CD14-positive monocyte (primary cell): ENCODE measurements at regions not wholly inside any gene's neighbourhood (a gene's known extent, or its start where the extent isn't known, plus 50 kb on each side); places are given as distances from the start of the nearest gene placed in this dataset.

Experiments used
- DNase-seq, 3 donors: peaks; one replicate each; pipeline ENCODE4 v3.0.0-alpha.2; 2011 to 2022
- H2AFZ ChIP-seq: 2 replicates; pipeline ENCODE4 v1.6.0; 2012; ENCODE audit warnings: mild to moderate bottlenecking, low read depth, low read length, inconsistent platforms; ENCODE audit not compliant: insufficient read depth, poor library complexity, severe bottlenecking
- H3K27ac ChIP-seq, 2 donors: 1 replicate in 1 of 2; 2 replicates in 1 of 2; pipeline ENCODE4 v1.5.1; 2012 to 2013; ENCODE audit warnings: low read length in 2 of 2, control low read depth in 1 of 2, inconsistent platforms in 1 of 2, low read depth in 1 of 2, mild to moderate bottlenecking in 1 of 2
- H3K27me3 ChIP-seq, 2 donors: one replicate each; pipeline versions ENCODE4 v1.6.0 to v1.6.1; 2011 to 2013; ENCODE audit warnings: low read length in 2 of 2; ENCODE audit not compliant: control insufficient read depth in 2 of 2, insufficient read depth in 2 of 2
- H3K36me3 ChIP-seq, 2 donors: replicated peaks in 1 of 2; 1 replicate in 1 of 2; 2 replicates in 1 of 2; pipeline versions ENCODE4 v1.5.1 to v1.6.1; 2012 to 2013; ENCODE audit warnings: low read length in 2 of 2, control low read depth in 1 of 2, inconsistent platforms in 1 of 2, mild to moderate bottlenecking in 1 of 2; ENCODE audit not compliant: insufficient read depth in 2 of 2, control insufficient read depth in 1 of 2
- H3K4me1 ChIP-seq, 2 donors: 1 replicate in 1 of 2; 2 replicates in 1 of 2; pipeline versions ENCODE4 v1.5.1 to v1.6.1; 2012 to 2013; ENCODE audit warnings: low read length in 2 of 2, control low read depth in 1 of 2, inconsistent platforms in 1 of 2, mild to moderate bottlenecking in 1 of 2, moderate library complexity in 1 of 2; ENCODE audit not compliant: insufficient read depth in 2 of 2, control insufficient read depth in 1 of 2
- H3K4me2 ChIP-seq: replicated peaks from 2 replicates; pipeline ENCODE3; 2012; ENCODE audit warnings: low read length, moderate library complexity, mild to moderate bottlenecking; ENCODE audit not compliant: poor library complexity, severe bottlenecking; ENCODE audit errors: extremely low read depth
- H3K4me3 ChIP-seq, 3 experiments: fragments of 200-600 bp in 1 of 3; sonication (generic) in 1 of 3; replicated peaks in 1 of 3; 1 replicate in 2 of 3; 2 replicates in 1 of 3; pipeline ENCODE4 v1.5.1; 2011 to 2013; ENCODE audit warnings: low read length in 3 of 3, mild to moderate bottlenecking in 3 of 3, control low read depth in 2 of 3, low read depth in 2 of 3, inconsistent platforms in 1 of 3, moderate library complexity in 1 of 3
- H3K79me2 ChIP-seq: 2 replicates; pipeline ENCODE4 v1.6.0; 2012; ENCODE audit warnings: mild to moderate bottlenecking, control low read depth, inconsistent platforms, low read length, moderate library complexity; ENCODE audit not compliant: insufficient read depth
- H3K9ac ChIP-seq: 2 replicates; pipeline ENCODE4 v1.6.0; 2017; ENCODE audit warnings: low read length, mild to moderate bottlenecking; ENCODE audit not compliant: insufficient read depth, poor library complexity, severe bottlenecking
- H3K9me3 ChIP-seq, 2 donors: replicated peaks in 1 of 2; 1 replicate in 1 of 2; 2 replicates in 1 of 2; pipeline versions ENCODE4 v1.5.1 to v1.6.1; 2012 to 2013; ENCODE audit warnings: low read length in 2 of 2, control low read depth in 1 of 2; ENCODE audit not compliant: control insufficient read depth in 1 of 2, insufficient read depth in 1 of 2
- H4K20me1 ChIP-seq: 2 replicates; pipeline ENCODE4 v1.6.0; 2012; ENCODE audit warnings: mild to moderate bottlenecking, low read length, control low read depth, moderate library complexity; ENCODE audit not compliant: insufficient read depth
- H3K27ac Mint-ChIP-seq, 7 donors: one replicate each; pipeline ENCODE4 v1.8.0; 2020; ENCODE audit warnings: mild to moderate bottlenecking in 7 of 7, mixed read lengths in 7 of 7, moderate library complexity in 6 of 7, inconsistent platforms in 2 of 7
- H3K27me3 Mint-ChIP-seq, 3 donors: one replicate each; pipeline ENCODE4 v1.8.0; 2021 to 2022; ENCODE audit warnings: low read depth in 3 of 3, mild to moderate bottlenecking in 3 of 3, mixed read lengths in 3 of 3, moderate library complexity in 3 of 3, inconsistent platforms in 1 of 3
- H3K36me3 Mint-ChIP-seq, 2 donors: one replicate each; pipeline ENCODE4 v1.8.0; 2020; ENCODE audit warnings: mixed read lengths in 2 of 2, inconsistent platforms in 1 of 2, mild to moderate bottlenecking in 1 of 2
- H3K4me1 Mint-ChIP-seq: one replicate; pipeline ENCODE4 v1.8.0; 2020; ENCODE audit warnings: mild to moderate bottlenecking, mixed read lengths
- H3K4me3 Mint-ChIP-seq, 2 donors: one replicate each; pipeline ENCODE4 v1.8.0; 2020; ENCODE audit warnings: mild to moderate bottlenecking in 2 of 2, mixed read lengths in 2 of 2, moderate library complexity in 1 of 2
- H3K9me3 Mint-ChIP-seq, 7 donors: one replicate each; pipeline ENCODE4 v1.8.0; 2020 to 2022; ENCODE audit warnings: mixed read lengths in 7 of 7, mild to moderate bottlenecking in 6 of 7, moderate library complexity in 6 of 7, inconsistent platforms in 2 of 7
- WGBS: methylation state at CpG from one replicate; pipeline ENCODE4 v1.1.5; 2013; ENCODE audit warnings: missing lambda C conversion rate; ENCODE audit not compliant: insufficient coverage; 5-methylcytosine and 5-hydroxymethylcytosine counted together
- intact Hi-C, 2 donors: fragments of 100-400 bp; cut with micrococcal nuclease; formaldehyde crosslinking; loops; one replicate each; pipeline versions ENCODE4 v1.15.0 to v1.15.1; 2023
- TF ChIP-seq, protein P1 (sequence below): fragments of 200-600 bp; IDR thresholded peaks from one replicate; pipeline ENCODE4 v1.8.0; 2022; ENCODE audit warnings: antibody characterized with exemption, mild to moderate bottlenecking

DNA sequence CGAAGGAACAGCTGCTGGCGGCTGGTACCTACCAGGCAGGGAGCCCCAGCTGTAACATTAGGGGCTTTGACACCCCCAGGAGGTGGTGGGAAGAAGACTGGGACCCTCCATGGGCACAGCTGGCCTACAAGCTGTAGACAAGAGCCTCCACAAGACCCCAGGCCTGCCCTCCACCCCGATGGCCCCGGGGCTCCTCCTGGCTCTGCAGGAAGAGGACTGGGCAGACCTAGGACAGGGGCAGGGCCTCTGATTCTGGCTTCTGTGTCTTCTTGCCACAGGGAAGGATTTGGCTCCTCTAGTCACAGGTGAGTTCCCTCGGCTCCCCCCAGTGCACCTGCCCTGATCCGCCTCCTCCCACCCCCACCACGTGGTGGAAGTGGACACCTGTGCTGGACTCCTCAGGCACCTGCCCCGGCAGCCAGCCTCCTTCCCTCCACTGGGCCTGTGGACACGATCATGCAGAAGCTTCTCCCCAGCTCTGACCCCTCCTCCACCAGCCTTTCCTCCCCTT is 53.4 kb upstream of the ODC1 start:
- peaks cover 3% of the 10 kb centered on the region for H3K4me1 Mint-ChIP-seq
- Histone ChIP-seq H3K4me1 (no peaks in the 10 kb centered on the region), H2AFZ (no peak overlapping the region), H3K9me3 (no peaks in the 10 kb centered on the region), H3K9ac (no peak overlapping the region), H3K4me3 (no peak overlapping the region), H3K27ac (no peak overlapping the region), H3K4me2 (no peak overlapping the region), H3K79me2 (no peaks in the 10 kb centered on the region), H3K27me3 (peaks cover 0 to 6% of the 10 kb centered on the region in 2 donors), H3K36me3 (no peaks in the 10 kb centered on the region), H4K20me1 (no peaks in the 10 kb centered on the region)
- no peak overlapping the region for H3K27ac Mint-ChIP-seq
- peaks cover 0 to 2% (median 0%) of the 10 kb centered on the region in 7 donors for H3K9me3 Mint-ChIP-seq
- peak overlapping the region in 1 of 2 donors; percentile 26 for H3K4me3 Mint-ChIP-seq
- WGBS: 85% methylated on average over 7 of the region's 9 CpGs
- no peaks in the 10 kb centered on the region for H3K36me3 Mint-ChIP-seq
- peaks cover 11 to 12% (median 12%) of the 10 kb centered on the region in 3 donors for H3K27me3 Mint-ChIP-seq
- TF ChIP-seq, protein P1, sequence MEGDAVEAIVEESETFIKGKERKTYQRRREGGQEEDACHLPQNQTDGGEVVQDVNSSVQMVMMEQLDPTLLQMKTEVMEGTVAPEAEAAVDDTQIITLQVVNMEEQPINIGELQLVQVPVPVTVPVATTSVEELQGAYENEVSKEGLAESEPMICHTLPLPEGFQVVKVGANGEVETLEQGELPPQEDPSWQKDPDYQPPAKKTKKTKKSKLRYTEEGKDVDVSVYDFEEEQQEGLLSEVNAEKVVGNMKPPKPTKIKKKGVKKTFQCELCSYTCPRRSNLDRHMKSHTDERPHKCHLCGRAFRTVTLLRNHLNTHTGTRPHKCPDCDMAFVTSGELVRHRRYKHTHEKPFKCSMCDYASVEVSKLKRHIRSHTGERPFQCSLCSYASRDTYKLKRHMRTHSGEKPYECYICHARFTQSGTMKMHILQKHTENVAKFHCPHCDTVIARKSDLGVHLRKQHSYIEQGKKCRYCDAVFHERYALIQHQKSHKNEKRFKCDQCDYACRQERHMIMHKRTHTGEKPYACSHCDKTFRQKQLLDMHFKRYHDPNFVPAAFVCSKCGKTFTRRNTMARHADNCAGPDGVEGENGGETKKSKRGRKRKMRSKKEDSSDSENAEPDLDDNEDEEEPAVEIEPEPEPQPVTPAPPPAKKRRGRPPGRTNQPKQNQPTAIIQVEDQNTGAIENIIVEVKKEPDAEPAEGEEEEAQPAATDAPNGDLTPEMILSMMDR: no peak
- DNase-seq: no peak
- intact Hi-C loops: no loop called here

DNA sequence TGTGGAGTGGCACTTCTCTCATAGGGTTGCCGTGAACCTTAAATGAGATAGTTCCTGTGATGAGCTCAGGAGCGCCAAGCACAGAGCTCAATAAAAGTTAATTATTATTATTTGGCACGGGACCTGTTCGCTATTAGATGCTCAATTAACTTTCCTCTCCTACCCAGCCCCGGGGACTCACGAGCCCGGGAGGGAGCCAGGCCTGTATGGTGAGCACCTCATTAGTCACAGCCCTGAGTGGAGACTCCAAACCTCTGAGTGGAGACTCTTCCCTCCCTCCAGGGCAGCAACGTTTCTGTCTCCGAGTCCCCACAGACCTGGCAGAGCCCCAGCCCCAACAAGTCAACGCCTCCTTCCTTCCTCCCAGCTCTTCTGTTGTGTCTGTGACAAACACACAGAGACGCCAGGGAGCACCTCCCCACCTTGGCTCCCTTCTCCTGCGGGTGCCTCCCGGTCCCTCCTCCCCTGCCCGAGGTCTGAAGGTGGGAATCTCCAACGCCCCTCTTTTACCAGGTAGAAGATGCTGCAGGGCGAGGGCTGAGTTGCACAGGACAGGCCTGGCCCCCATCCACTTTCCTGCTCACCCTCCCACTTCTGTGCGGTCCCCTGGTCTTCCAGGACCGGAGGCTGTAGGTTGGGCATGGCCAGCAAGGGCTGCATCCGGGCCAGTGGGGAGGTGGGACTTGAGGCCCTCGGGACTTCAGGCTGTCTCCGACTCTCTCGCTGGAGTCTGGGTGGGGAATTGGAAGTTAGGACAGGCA is 52.7 kb upstream of the ODC1 start:
- H3K9ac ChIP-seq: no peak overlapping the region
- Mint-ChIP-seq H3K27me3 (peaks cover 13 to 15% (median 14%) of the 10 kb centered on the region in 3 donors), H3K27ac (no peak overlapping the region), H3K36me3 (no peaks in the 10 kb centered on the region), H3K4me3 (no peak overlapping the region), H3K9me3 (peaks cover 0 to 2% (median 0%) of the 10 kb centered on the region in 7 donors), H3K4me1 (peaks cover 3% of the 10 kb centered on the region)
- DNase-seq: no peak
- no peaks in the 10 kb centered on the region for H3K4me1 ChIP-seq
- H3K4me3 ChIP-seq: no peak overlapping the region
- WGBS: 55% methylated on average over 10 of the region's 22 CpGs
- intact Hi-C loops: no loop called here
- peaks cover 0 to 6% of the 10 kb centered on the region in 2 donors for H3K27me3 ChIP-seq
- H2AFZ ChIP-seq: no peak overlapping the region
- no peaks in the 10 kb centered on the region for H3K9me3 ChIP-seq
- no peaks in the 10 kb centered on the region for H3K36me3 ChIP-seq
- H3K27ac ChIP-seq: no peak overlapping the region
- H3K4me2 ChIP-seq: no peak overlapping the region
- no peaks in the 10 kb centered on the region for H4K20me1 ChIP-seq
- H3K79me2 ChIP-seq: no peaks in the 10 kb centered on the region
- TF ChIP-seq, protein P1: no peak
